IgD-negative memory B cell (primary cell): ENCODE measurements at regions not wholly inside any gene's neighbourhood (a gene's known extent, or its start where the extent isn't known, plus 50 kb on each side); places are given as distances from the start of the nearest gene placed in this dataset.
"Not testable (repeated sequence)": the region's sequence is repeated elsewhere in the genome, so short reads cannot be mapped to it uniquely, and the experiment has no call there.

Source experiments
- H3K27ac Mint-ChIP-seq, 3 donors: one replicate each; pipeline ENCODE4 v1.8.0; 2020 to 2022; ENCODE audit warnings: mild to moderate bottlenecking in 3 of 3, mixed read lengths in 3 of 3, moderate library complexity in 1 of 3
- H3K27me3 Mint-ChIP-seq: one replicate; pipeline ENCODE4 v1.8.0; 2021; ENCODE audit warnings: mixed read lengths
- H3K36me3 Mint-ChIP-seq: one replicate; pipeline ENCODE4 v1.8.0; 2020; ENCODE audit warnings: mild to moderate bottlenecking, mixed read lengths
- H3K4me1 Mint-ChIP-seq, 3 donors: one replicate each; pipeline ENCODE4 v1.8.0; 2020 to 2022; ENCODE audit warnings: mixed read lengths in 3 of 3, mild to moderate bottlenecking in 1 of 3
- H3K4me3 Mint-ChIP-seq, 4 donors: one replicate each; pipeline ENCODE4 v1.8.0; 2020 to 2022; ENCODE audit warnings: mild to moderate bottlenecking in 4 of 4, mixed read lengths in 4 of 4, moderate library complexity in 3 of 4
- H3K9me3 Mint-ChIP-seq, 3 donors: one replicate each; pipeline ENCODE4 v1.8.0; 2020 to 2021; ENCODE audit warnings: mixed read lengths in 3 of 3, mild to moderate bottlenecking in 1 of 3

- H3K4me1 Mint-ChIP-seq: no peaks in the 10 kb centered on the region
- H3K36me3 Mint-ChIP-seq: no peaks in the 10 kb centered on the region
- H3K27me3 Mint-ChIP-seq: no peaks in the 10 kb centered on the region
- peaks cover 0 to 5% (median 2%) of the 10 kb centered on the region in 3 donors for H3K9me3 Mint-ChIP-seq
- no peak overlapping the region for H3K4me3 Mint-ChIP-seq
- H3K27ac Mint-ChIP-seq: no peak overlapping the region
These were observed 163.6 kb upstream of the TBX3 start for GRCh38 chr12:114847441-114848035.

GRCh38 chr12:114846771-114847170, 162.8 kb upstream of the TBX3 start:
- Mint-ChIP-seq H3K27ac (no peak overlapping the region), H3K9me3 (peaks cover 0 to 5% (median 0%) of the 10 kb centered on the region in 3 donors), H3K4me1 (no peaks in the 10 kb centered on the region), H3K27me3 (no peaks in the 10 kb centered on the region), H3K36me3 (no peaks in the 10 kb centered on the region), H3K4me3 (no peak overlapping the region)

- Mint-ChIP-seq H3K4me3 (no peak overlapping the region), H3K9me3 (peaks cover 0 to 3% (median 2%) of the 10 kb centered on the region in 3 donors), H3K27ac (no peak overlapping the region), H3K4me1 (no peaks in the 10 kb centered on the region), H3K27me3 (no peaks in the 10 kb centered on the region), H3K36me3 (no peaks in the 10 kb centered on the region)
These were observed 157.7 kb upstream of the TBX3 start for GRCh38 chr12:114841557-114842251.

DNA sequence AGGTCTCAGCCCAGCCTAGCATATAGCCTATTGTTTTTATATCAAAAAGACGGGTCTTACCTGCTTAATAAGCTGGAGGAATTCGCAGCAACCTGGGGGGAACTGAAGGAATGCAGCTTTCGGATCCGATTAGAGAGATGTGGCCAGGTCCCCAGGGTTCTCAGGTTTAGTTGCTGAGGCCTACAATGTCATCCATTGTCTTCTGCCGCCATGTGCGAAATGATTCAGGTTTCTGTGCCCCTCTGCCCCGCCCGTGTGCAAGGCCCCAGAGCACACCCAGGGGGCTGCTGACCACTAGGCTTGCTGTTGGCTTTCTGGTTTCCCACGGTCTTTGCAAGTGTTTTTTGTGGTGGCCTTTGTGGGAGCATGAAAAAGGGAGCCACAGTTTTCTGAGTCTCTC, 154.5 kb upstream of the TBX3 start:
- no peaks in the 10 kb centered on the region for H3K4me1 Mint-ChIP-seq
- no peak overlapping the region for H3K4me3 Mint-ChIP-seq
- H3K27ac Mint-ChIP-seq: no peak overlapping the region
- H3K36me3 Mint-ChIP-seq: no peaks in the 10 kb centered on the region
- no peaks in the 10 kb centered on the region for H3K27me3 Mint-ChIP-seq
- peaks cover 0 to 3% (median 0%) of the 10 kb centered on the region in 3 donors for H3K9me3 Mint-ChIP-seq

DNA sequence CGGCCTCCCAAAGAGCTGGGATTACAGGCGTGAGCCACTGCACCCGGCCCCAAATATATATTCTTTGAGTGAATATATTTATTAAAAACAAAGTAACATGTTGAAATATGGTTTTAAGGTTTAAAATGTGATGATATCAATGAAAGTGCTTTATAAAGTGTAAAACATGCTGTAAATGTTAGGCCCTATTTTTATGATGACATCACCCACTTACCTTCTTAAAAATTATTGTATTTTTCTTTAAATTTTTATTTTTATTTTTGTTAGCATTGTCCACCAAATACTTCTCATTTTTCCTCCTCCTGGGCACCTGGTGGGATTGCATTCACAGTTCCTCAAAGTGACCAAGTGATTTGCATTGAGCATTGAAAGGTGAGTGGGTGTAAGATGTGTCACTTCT, 152.6 kb upstream of the TBX3 start:
- Mint-ChIP-seq H3K27me3 (no peaks in the 10 kb centered on the region), H3K27ac (no peak overlapping the region), H3K36me3 (no peaks in the 10 kb centered on the region), H3K4me3 (no peak overlapping the region), H3K9me3 (peaks cover 0 to 3% (median 0%) of the 10 kb centered on the region in 3 donors), H3K4me1 (no peaks in the 10 kb centered on the region)

DNA sequence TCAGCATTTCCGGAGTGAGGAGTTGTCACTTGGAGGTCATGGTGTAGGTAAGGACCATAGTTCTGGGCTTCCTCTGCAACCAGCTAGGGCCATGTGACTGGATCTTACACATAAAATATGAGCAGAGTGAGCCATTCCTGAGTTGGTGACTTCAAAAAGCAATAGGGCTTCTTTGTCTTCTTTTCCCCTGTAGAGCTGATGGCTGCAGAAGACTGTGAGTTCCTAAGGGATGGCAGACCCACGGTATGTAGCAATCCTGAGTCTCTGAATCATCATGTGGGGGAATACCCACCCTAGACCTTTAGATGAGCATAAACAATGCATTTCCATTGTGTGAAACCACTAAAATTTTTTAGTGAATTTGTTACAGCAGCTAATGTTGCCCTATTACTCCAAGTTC, 151.1 kb upstream of the TBX3 start:
- Mint-ChIP-seq H3K4me1 (no peaks in the 10 kb centered on the region), H3K36me3 (no peaks in the 10 kb centered on the region), H3K27me3 (no peaks in the 10 kb centered on the region), H3K27ac (no peak overlapping the region), H3K4me3 (no peak overlapping the region), H3K9me3 (peaks cover 0 to 3% (median 0%) of the 10 kb centered on the region in 3 donors)

DNA sequence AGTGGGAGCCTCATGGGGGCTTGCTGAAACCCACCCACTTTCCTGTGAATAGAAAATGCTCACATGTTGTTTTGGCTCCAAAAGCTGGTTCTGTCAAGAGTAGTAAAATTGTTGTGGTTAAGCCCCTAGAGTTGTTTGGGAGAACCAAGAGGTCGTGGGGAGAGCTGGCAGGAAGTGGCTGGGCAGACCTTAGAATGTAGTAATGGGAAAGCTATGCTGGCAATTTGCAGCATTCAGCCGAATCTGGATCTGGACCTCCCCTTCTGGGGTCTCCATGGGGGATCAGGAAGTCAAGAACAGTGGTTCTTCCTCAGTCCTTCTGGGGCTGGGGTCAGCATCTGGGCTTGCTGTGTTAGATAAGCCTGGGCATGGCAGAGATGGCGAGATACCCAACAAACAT, 150.6 kb upstream of the TBX3 start:
- Mint-ChIP-seq H3K36me3 (no peaks in the 10 kb centered on the region), H3K4me3 (no peak overlapping the region), H3K27ac (no peak overlapping the region), H3K27me3 (no peaks in the 10 kb centered on the region), H3K4me1 (no peaks in the 10 kb centered on the region), H3K9me3 (peaks cover 0 to 3% (median 0%) of the 10 kb centered on the region in 3 donors)

- Mint-ChIP-seq H3K4me1 (no peaks in the 10 kb centered on the region), H3K27ac (no peak overlapping the region), H3K9me3 (peaks cover 0 to 4% (median 3%) of the 10 kb centered on the region in 3 donors), H3K36me3 (no peaks in the 10 kb centered on the region), H3K27me3 (no peaks in the 10 kb centered on the region), H3K4me3 (no peak overlapping the region)
These were observed 145.9 kb upstream of the TBX3 start for GRCh38 chr12:114829833-114830232.

DNA sequence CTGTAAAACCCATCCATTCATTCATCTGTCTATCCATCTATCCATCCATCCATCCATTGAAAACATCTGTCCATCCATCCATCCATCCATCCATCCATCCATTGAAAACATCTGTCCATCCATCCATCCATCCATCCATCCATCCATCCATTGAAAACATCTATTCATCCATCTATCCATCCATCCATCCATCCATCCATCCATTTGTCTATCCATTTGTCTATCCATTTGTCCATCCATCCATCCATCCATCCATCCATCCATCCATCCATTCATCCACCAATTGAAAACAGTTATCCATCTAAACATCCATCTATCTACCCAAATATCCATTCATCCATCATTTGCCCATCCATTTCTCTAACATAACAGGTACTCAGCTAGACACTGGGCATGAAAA, 145.3 kb upstream of the TBX3 start:
- H3K9me3 Mint-ChIP-seq, H3K27ac Mint-ChIP-seq, H3K27me3 Mint-ChIP-seq, H3K36me3 Mint-ChIP-seq, H3K4me1 Mint-ChIP-seq, H3K4me3 Mint-ChIP-seq: not testable (repeated sequence)

DNA sequence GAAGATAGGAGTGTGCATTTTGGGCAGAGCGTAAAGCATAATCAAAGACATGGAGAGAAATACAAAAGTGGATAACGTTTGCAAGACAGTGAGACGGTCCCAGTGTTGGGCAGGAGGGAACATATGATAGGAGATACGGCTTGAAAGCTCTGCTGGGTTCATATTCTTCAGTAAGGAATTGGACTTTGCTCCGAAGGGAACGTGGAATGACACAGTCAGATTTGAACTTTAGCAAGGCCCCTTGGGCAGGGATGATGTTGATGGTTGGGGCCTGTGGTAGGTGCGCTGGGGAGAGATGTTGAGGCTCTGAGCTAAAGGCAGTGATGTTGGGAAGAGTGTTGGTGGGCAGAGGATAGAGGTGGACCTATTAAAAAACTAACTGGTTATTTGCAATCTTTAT, 143.5 kb upstream of the TBX3 start:
- Mint-ChIP-seq H3K27me3 (no peaks in the 10 kb centered on the region), H3K9me3 (peaks cover 1 to 4% (median 3%) of the 10 kb centered on the region in 3 donors), H3K27ac (no peak overlapping the region), H3K4me3 (no peak overlapping the region), H3K36me3 (no peaks in the 10 kb centered on the region), H3K4me1 (no peaks in the 10 kb centered on the region)

- Mint-ChIP-seq H3K27ac (no peak overlapping the region), H3K36me3 (no peaks in the 10 kb centered on the region), H3K9me3 (peaks cover 1 to 4% (median 3%) of the 10 kb centered on the region in 3 donors), H3K4me3 (no peak overlapping the region), H3K27me3 (no peaks in the 10 kb centered on the region), H3K4me1 (no peaks in the 10 kb centered on the region)
These were observed 142.3 kb upstream of the TBX3 start for GRCh38 chr12:114826244-114826643.

DNA sequence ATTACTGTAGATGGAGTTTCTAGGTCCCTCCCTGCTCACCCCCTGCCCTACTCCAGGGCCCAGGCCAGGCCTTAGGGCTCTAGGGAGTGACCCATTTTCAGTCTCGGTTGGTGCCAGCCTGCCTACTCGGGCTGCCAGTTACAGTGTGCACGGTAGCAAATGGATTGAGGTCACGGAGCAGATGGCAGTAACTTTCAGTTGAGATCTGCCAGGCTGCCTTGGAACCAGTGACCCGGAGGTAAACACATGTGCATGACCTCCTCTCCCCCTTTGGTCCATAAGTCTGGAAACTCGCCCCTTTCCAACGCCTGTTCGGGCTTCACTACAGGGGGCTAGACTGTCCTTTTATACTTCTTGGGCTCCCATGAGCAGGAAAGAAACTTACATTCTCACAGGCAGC, 139.7 kb upstream of the TBX3 start:
- Mint-ChIP-seq H3K36me3 (no peaks in the 10 kb centered on the region), H3K9me3 (peaks cover 1 to 4% (median 3%) of the 10 kb centered on the region in 3 donors), H3K27ac (no peak overlapping the region), H3K4me1 (no peaks in the 10 kb centered on the region), H3K4me3 (no peak overlapping the region), H3K27me3 (no peaks in the 10 kb centered on the region)

DNA sequence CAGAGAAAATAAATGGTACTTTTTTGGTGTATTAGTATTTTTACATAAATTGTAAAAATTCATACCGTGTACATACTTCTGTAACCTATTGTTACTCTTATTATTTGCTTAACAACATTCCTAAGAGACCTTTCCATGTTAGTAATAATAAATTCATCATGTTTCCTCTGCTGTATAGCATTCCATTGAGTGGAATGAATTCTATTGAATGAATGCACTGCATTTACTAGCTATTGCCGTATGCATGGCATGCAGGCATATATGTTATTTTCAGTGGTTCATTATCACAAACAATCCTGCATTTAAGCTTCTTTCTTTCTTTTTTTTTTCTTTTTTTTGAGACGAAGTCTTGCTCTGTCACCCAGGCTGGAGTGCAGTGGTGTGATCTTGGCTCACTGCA, 137.6 kb upstream of the TBX3 start:
- Mint-ChIP-seq H3K9me3 (peaks cover 0 to 3% (median 1%) of the 10 kb centered on the region in 3 donors), H3K4me1 (no peaks in the 10 kb centered on the region), H3K27me3 (no peaks in the 10 kb centered on the region), H3K4me3 (no peak overlapping the region), H3K36me3 (no peaks in the 10 kb centered on the region), H3K27ac (no peak overlapping the region)

DNA sequence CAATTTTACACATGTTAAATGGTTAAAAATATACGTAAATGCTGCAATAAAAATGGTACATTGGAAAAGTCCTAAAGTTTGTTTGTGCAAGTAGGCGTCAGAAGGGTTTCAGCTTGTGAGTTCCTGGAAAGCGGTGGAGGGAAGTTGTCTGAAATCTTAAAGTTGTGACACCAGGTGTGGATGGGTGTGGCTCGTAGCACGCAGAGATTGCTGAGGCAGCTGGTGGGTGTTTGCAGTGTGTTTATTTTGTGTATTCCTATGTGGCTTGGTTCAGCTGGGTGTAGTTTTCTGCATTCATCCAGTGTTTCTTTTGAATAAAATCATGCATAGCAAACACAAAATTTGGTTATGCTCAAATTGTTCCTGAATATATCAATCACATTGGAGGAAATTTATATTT, 136.8 kb upstream of the TBX3 start:
- Mint-ChIP-seq H3K27me3 (no peaks in the 10 kb centered on the region), H3K9me3 (peaks cover 0 to 5% (median 1%) of the 10 kb centered on the region in 3 donors), H3K36me3 (no peaks in the 10 kb centered on the region), H3K4me3 (no peak overlapping the region), H3K27ac (no peak overlapping the region), H3K4me1 (no peaks in the 10 kb centered on the region)

DNA sequence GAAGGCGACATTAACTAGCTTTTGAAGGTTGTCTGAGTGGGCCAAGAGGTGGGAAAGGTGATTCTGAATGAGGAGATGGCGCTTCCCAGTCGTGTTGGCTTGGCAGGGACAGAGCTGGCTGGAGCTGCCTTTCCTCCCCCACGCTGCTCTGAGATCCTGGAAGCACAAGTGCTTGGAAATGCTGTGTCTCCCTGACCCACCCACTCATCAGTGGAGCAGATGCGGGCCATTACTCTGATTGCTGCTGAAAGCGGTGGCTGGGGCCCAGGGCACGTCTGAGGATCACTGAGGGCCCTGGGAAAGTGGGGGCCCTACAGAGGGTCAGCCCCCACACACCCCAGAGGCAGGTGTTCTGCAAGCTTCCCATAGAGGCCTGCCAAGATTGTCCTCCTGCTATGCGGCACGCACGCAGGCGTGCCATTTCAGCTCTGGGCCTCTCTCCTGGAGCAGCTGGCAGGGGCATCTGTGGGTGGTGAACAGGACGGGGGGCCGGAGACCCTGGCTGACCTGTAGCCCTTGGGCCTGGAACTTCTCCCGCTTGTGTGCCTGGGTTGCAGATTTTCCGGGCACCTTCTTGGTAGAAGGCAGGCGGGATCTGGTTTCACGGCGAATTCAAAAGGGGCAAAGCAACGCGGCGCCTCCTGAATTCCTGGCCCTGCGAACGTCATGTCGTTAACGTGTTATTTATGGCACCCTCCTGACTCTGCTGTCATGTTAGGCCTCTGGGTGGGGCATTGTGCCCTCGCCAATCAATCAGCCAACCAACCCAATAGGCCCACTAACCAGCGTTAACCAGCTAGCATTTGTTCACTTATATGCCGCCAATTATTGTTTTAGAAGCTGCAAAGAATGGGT, 133.8 kb upstream of the TBX3 start:
- Mint-ChIP-seq H3K9me3 (peaks cover 0 to 7% (median 1%) of the 10 kb centered on the region in 3 donors), H3K4me3 (no peak overlapping the region), H3K36me3 (no peaks in the 10 kb centered on the region), H3K27me3 (no peaks in the 10 kb centered on the region), H3K4me1 (peaks cover 0 to 5% (median 0%) of the 10 kb centered on the region in 3 donors), H3K27ac (no peak overlapping the region)
